UCSD-AML1 (cell line): ENCODE measurements at regions not wholly inside any gene's neighbourhood (a gene's known extent, or its start where the extent isn't known, plus 50 kb on each side); places are given as distances from the start of the nearest gene placed in this dataset.
"Not testable (repeated sequence)": the region's sequence is repeated elsewhere in the genome, so short reads cannot be mapped to it uniquely, and the experiment has no call there.

ENCODE experiments used
- DNase-seq: peaks from one replicate; lab custom pipeline; 2025; ENCODE audit not compliant: unreplicated experiment; lab: John Stamatoyannopoulos, UW

GRCh38 chr2:58515827-58516573 lies 274.9 kb upstream of the FANCL start:
- no peak for DNase-seq

GRCh38 chr2:58514252-58514651 lies 273.1 kb upstream of the FANCL start:
- no peak for DNase-seq

- DNase-seq = no peak
Measured at GRCh38 chr2:58512878-58513277, 271.8 kb upstream of the FANCL start.

- no peak for DNase-seq
Measured at GRCh38 chr2:58508006-58508405, 266.9 kb upstream of the FANCL start.

- DNase-seq = no peak
Measured at GRCh38 chr2:58503918-58504317, 262.8 kb upstream of the FANCL start.

GRCh38 chr2:58502931-58503330 lies 261.8 kb upstream of the FANCL start:
- no peak for DNase-seq

- DNase-seq = no peak
Measured at GRCh38 chr2:58501371-58502160, 260.4 kb upstream of the FANCL start.

GRCh38 chr2:58497168-58497567 lies 256.0 kb upstream of the FANCL start:
- no peak for DNase-seq

- DNase-seq = no peak
Measured at GRCh38 chr2:58495806-58496205, 254.7 kb upstream of the FANCL start.

- DNase-seq = no peak
Measured at GRCh38 chr2:58494071-58494501, 253.0 kb upstream of the FANCL start.

GRCh38 chr2:58484629-58485028 lies 243.5 kb upstream of the FANCL start:
- no peak for DNase-seq

GRCh38 chr2:58484221-58484620 lies 243.1 kb upstream of the FANCL start:
- no peak for DNase-seq

- no peak for DNase-seq
Measured at GRCh38 chr2:58483307-58483706, 242.2 kb upstream of the FANCL start.

- no peak for DNase-seq
Measured at GRCh38 chr2:58481670-58482069, 240.5 kb upstream of the FANCL start.

GRCh38 chr2:58480141-58480540 lies 239.0 kb upstream of the FANCL start:
- DNase-seq = no peak

- no peak for DNase-seq
Measured at GRCh38 chr2:58479535-58480140, 238.5 kb upstream of the FANCL start.

GRCh38 chr2:58476556-58476955 lies 235.4 kb upstream of the FANCL start:
- no peak for DNase-seq

- no peak for DNase-seq
Measured at GRCh38 chr2:58475756-58476155, 234.6 kb upstream of the FANCL start.

- no peak for DNase-seq
Measured at GRCh38 chr2:58473165-58473564, 232.0 kb upstream of the FANCL start.

- no peak for DNase-seq
Measured at GRCh38 chr2:58466804-58467203, 225.7 kb upstream of the FANCL start.

GRCh38 chr2:58466021-58466420 lies 224.9 kb upstream of the FANCL start:
- not testable (repeated sequence) for DNase-seq

- no peak for DNase-seq
Measured at GRCh38 chr2:58460670-58461069, 219.5 kb upstream of the FANCL start.
